ENCODE measurements at regions not wholly inside any gene's neighbourhood (a gene's known extent, or its start where the extent isn't known, plus 50 kb on each side); places are given as distances from the start of the nearest gene placed in this dataset.
"Not testable (repeated sequence)": the region's sequence is repeated elsewhere in the genome, so short reads cannot be mapped to it uniquely, and the experiment has no call there.

DNA sequence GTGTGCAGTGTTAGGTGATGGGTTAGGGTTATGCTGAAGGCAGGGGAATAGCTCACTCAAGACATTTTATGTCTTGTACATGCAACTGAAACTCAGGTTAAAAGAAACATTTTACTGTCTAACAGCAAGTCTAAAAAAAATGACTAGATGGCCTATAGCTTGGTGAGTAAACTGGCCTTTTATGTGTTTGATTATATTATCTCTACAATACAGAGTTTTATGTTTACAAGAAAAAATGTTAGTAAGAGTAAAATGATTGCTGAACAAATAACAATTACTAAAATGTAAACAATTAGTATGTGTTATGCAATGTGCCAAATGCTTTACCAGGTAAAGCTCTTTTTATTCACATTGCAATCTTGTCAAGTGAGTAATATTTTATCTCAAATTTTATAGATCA is 1039.6 kb downstream of the ROBO2 start:
- TF ChIP-seq, protein P1, sequence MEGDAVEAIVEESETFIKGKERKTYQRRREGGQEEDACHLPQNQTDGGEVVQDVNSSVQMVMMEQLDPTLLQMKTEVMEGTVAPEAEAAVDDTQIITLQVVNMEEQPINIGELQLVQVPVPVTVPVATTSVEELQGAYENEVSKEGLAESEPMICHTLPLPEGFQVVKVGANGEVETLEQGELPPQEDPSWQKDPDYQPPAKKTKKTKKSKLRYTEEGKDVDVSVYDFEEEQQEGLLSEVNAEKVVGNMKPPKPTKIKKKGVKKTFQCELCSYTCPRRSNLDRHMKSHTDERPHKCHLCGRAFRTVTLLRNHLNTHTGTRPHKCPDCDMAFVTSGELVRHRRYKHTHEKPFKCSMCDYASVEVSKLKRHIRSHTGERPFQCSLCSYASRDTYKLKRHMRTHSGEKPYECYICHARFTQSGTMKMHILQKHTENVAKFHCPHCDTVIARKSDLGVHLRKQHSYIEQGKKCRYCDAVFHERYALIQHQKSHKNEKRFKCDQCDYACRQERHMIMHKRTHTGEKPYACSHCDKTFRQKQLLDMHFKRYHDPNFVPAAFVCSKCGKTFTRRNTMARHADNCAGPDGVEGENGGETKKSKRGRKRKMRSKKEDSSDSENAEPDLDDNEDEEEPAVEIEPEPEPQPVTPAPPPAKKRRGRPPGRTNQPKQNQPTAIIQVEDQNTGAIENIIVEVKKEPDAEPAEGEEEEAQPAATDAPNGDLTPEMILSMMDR (IDR thresholded peaks at IDR 0.05): no peak
- Histone ChIP-seq H3K27ac (no peak overlapping the region), H3K27me3 (no peaks in the 10 kb centered on the region), H3K9me3 (no peaks in the 10 kb centered on the region), H3K36me3 (no peaks in the 10 kb centered on the region), H3K4me1 (peaks cover 0 to 2% of the 10 kb centered on the region in 2 donors), H3K4me3 (no peak overlapping the region)
- intact Hi-C loops (cut with DNase I): no loop called here
- no peak for DNase-seq (ENCODE audit: low spot score in 2 of 2)

DNA sequence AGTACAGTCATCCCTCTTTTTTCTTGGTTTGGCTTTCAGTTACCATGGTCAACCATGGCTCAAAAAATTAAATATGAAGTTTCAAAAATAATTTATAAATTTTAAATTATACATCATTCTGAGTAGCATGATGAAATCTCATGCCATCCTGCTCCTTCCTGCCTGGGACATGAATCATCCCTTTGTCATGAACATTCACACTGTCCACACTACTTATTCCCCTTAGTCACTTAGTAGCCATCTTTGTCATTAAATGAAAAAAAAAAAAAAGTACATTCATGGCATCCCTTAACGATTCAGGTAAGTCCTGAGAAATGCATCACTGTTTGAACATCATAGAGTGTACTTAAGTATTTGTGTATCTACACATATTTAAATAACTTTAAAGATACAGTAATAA is 1046.3 kb downstream of the ROBO2 start:
- no peaks in the 10 kb centered on the region for H3K36me3 ChIP-seq
- DNase-seq (ENCODE audit: low spot score in 2 of 2): no peak
- H3K27me3 ChIP-seq: no peaks in the 10 kb centered on the region
- TF ChIP-seq, protein P1 (IDR thresholded peaks at IDR 0.05): no peak
- no peak overlapping the region for H3K27ac ChIP-seq
- H3K9me3 ChIP-seq: no peaks in the 10 kb centered on the region
- intact Hi-C loops (cut with DNase I): no loop called here
- H3K4me3 ChIP-seq: no peak overlapping the region
- H3K4me1 ChIP-seq: no peaks in the 10 kb centered on the region

DNA sequence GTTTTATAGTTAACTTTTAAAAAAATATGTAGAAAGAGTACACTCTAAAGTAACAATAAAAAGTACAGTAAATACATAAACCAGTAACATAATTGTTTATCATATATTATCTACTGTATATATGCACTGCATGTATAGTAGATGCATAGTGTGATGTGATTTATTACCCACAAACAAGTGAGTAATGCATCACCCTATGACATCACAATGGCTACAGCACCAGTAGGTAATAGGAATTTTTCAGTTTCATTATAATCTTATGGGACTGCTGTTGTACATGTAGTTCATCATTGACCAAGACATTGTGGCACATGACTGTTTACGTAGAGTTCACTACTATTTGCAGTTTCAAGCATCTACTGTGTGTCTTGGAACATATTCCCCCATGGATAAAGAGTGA is 1047.2 kb downstream of the ROBO2 start:
- intact Hi-C loops (cut with DNase I): no loop called here
- Histone ChIP-seq H3K36me3 (no peaks in the 10 kb centered on the region), H3K4me3 (no peak overlapping the region), H3K27me3 (no peaks in the 10 kb centered on the region), H3K9me3 (no peaks in the 10 kb centered on the region), H3K27ac (no peak overlapping the region), H3K4me1 (no peaks in the 10 kb centered on the region)
- TF ChIP-seq, protein P1 (IDR thresholded peaks at IDR 0.05): no peak
- DNase-seq (ENCODE audit: low spot score in 2 of 2): no peak

DNA sequence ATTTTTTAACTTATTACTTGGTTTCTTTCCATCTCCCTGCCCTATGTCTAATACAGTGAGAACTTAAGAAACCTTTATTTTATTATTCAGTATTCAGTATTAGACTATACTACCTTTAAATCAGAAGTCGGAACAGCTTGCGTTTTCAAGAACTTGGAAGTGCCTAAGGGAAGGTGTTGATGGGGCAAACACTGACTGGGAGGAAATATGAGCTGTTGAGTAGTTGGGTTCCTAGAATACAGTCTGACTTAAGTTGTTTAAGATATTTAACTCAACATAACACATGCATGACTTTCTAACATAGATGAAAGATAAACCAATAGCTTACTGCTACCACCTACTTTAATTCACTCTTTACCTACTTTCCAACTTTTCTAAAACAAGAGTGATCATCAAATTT is 1048.1 kb downstream of the ROBO2 start:
- Histone ChIP-seq H3K36me3 (no peaks in the 10 kb centered on the region), H3K4me3 (no peak overlapping the region), H3K9me3 (no peaks in the 10 kb centered on the region), H3K27me3 (no peaks in the 10 kb centered on the region), H3K27ac (no peak overlapping the region), H3K4me1 (no peaks in the 10 kb centered on the region)
- TF ChIP-seq, protein P1 (IDR thresholded peaks at IDR 0.05): no peak
- intact Hi-C loops (cut with DNase I): no loop called here
- no peak for DNase-seq (ENCODE audit: low spot score in 2 of 2)

DNA sequence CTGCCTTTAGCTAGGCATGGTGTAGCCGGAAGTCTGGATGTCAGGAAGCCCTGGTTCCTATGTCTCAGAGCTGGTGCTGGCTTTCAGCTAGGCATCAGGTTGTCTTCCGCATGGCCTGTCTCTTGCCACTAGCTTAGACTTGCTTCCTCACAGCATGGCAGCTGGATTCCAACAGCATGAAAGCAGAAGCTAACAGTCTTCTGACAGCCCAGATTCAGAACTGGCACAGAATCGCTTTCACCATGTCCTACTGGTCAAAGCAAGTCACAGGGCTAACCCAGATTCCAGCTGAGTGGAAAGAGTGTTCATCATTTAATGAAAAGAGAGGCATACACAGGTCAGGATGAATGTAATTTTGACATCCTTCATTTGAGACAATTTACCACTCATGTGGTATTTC is 1050.5 kb downstream of the ROBO2 start:
- TF ChIP-seq, protein P1 (IDR thresholded peaks at IDR 0.05): no peak
- intact Hi-C loops (cut with DNase I): no loop called here
- no peaks in the 10 kb centered on the region for H3K9me3 ChIP-seq

DNA sequence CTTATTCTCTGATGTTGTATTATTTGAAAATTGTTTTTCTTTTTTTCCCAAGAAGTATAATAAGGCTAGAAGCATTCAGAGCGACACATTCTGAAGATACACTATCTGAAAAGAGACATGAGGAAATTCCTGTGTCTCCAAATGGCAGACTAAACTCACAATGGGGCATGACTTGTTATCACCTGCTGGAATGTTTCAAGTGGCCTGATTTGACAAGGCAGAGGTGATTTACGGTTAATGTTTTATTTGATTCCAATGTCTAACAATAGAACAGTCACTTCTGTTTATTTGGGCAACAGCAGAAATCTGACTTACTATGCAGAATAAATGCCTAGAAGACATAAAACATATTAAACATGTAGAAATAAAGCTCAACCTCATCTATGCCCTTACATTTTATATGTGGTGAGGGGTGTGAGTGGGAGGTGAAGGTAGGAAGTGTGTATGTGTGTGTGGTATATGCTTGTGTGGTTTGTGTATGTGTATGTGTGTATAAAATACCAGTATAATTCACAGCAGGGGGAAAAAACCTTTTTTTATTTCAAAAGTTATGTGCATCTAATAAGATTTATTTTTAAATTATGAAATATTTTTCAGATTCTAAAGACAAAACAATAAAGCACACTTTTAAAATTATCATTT is 1051.7 kb downstream of the ROBO2 start:
- H3K27ac ChIP-seq: no peak overlapping the region
- intact Hi-C loops (cut with DNase I): no loop called here
- no peaks in the 10 kb centered on the region for H3K4me1 ChIP-seq
- no peaks in the 10 kb centered on the region for H3K36me3 ChIP-seq
- H3K4me3 ChIP-seq: no peak overlapping the region
- TF ChIP-seq, protein P1 (IDR thresholded peaks at IDR 0.05): no peak
- H3K9me3 ChIP-seq: no peaks in the 10 kb centered on the region
- no peaks in the 10 kb centered on the region for H3K27me3 ChIP-seq
- no peak for DNase-seq (ENCODE audit: low spot score in 2 of 2)

More for the DNA sequence above, 1050.5 kb downstream of the ROBO2 start:
- H3K27me3 ChIP-seq: no peaks in the 10 kb centered on the region
- no peak for DNase-seq (ENCODE audit: low spot score in 2 of 2)
- H3K36me3 ChIP-seq: no peaks in the 10 kb centered on the region
- H3K4me3 ChIP-seq: no peak overlapping the region
- H3K27ac ChIP-seq: no peak overlapping the region
- no peaks in the 10 kb centered on the region for H3K4me1 ChIP-seq

DNA sequence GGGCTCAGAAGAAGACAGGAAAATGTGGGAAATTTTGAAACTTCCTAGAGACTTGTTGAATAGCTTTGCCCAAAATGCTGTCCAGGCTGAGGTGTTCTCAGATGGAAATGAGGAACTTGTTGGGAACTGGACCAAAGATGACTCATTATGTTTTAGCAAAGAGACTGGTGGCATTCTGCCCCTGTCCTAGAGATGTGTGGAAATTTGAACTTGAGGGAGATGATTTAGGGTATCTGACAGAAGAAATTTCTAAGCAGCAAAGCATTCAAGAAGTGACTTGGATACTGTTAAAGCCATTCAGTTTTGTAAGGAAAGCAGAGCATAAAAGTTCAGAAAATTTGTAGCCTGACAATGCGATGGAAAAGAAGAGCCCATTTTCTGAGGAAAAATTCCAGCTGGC is 1052.7 kb downstream of the ROBO2 start:
- H3K4me1 ChIP-seq; H3K4me3 ChIP-seq; H3K27ac ChIP-seq; intact Hi-C loops (cut with DNase I); H3K36me3 ChIP-seq; DNase-seq (ENCODE audit: low spot score in 2 of 2); H3K27me3 ChIP-seq; H3K9me3 ChIP-seq: not testable (repeated sequence)
